SK-N-SH (cell line): ENCODE measurements at regions not wholly inside any gene's neighbourhood (a gene's known extent, or its start where the extent isn't known, plus 50 kb on each side); places are given as distances from the start of the nearest gene placed in this dataset.

Experiments
- CTCF ChIA-PET: fragments of 300-600, 350-600 bp; formaldehyde crosslinking; extraction: SDS; loops from one replicate; lab custom pipeline; 2021; lab: Yijun Ruan, JAX
- POLR2A ChIA-PET: fragments of 350-600 bp; sonication (Branson Sonifier 250); formaldehyde crosslinking; extraction: SDS; loops from one replicate; lab custom pipeline; 2020; ENCODE audit warnings: antibody characterized with exemption, inconsistent platforms; lab: Yijun Ruan, JAX
- DNase-seq: peaks from one replicate; pipeline ENCODE4 v3.0.0; 2012
- H2AFZ ChIP-seq: fragments of 200-600 bp; sonication (generic); 2 replicates; pipeline ENCODE4 v1.8.1; 2016; ENCODE audit warnings: antibody characterized with exemption, mild to moderate bottlenecking, low read depth
- H3F3A ChIP-seq: fragments of 200-600 bp; sonication (generic); replicated peaks from 2 replicates; pipeline ENCODE3; 2016; ENCODE audit warnings: antibody characterized with exemption, mild to moderate bottlenecking; ENCODE audit not compliant: insufficient read depth
- H3K27ac ChIP-seq, 2 experiments: fragments of 200-500 bp in 1 of 2; fragments of 200-600 bp in 1 of 2; sonication (Bioruptor generic) in 1 of 2; sonication (generic), shearing (Covaris generic) in 1 of 2; 2 replicates each; pipeline versions ENCODE4 v1.5.1 to v1.6.1; 2014 to 2016; ENCODE audit warnings: low read depth in 2 of 2, inconsistent platforms in 1 of 2, low read length in 1 of 2, mild to moderate bottlenecking in 1 of 2, mixed read lengths in 1 of 2
- H3K27me3 ChIP-seq: fragments of 200-600 bp; sonication (generic), shearing (Covaris generic); 2 replicates; pipeline ENCODE4 v1.6.1; 2016; ENCODE audit warnings: mixed run types; ENCODE audit not compliant: insufficient read depth
- H3K36me3 ChIP-seq, 2 experiments: fragments of 200-500 bp in 1 of 2; fragments of 200-600 bp in 1 of 2; sonication (Bioruptor generic) in 1 of 2; sonication (generic) in 1 of 2; replicated peaks in 1 of 2; 2 replicates each; pipeline versions ENCODE3 to v1.5.1; 2014 to 2016; ENCODE audit warnings: low read length in 1 of 2, mild to moderate bottlenecking in 1 of 2; ENCODE audit not compliant: insufficient read depth in 2 of 2, control insufficient read depth in 1 of 2
- H3K4me1 ChIP-seq, 2 experiments: fragments of 200-500 bp in 1 of 2; fragments of 200-600 bp in 1 of 2; sonication (Bioruptor generic) in 1 of 2; sonication (generic), shearing (Covaris generic) in 1 of 2; 2 replicates each; pipeline versions ENCODE4 v1.5.1 to v1.6.1; 2014 to 2016; ENCODE audit warnings: low read depth in 1 of 2, low read length in 1 of 2, mixed run types in 1 of 2; ENCODE audit not compliant: insufficient read depth in 2 of 2, control insufficient read depth in 1 of 2
- H3K4me2 ChIP-seq: fragments of 200-600 bp; sonication (generic), shearing (Covaris generic); 2 replicates; pipeline ENCODE4 v1.6.1; 2017; ENCODE audit warnings: mixed run types
- H3K4me3 ChIP-seq, 2 experiments: fragments of 200-500 bp in 1 of 2; fragments of 200-600 bp in 1 of 2; sonication (Bioruptor generic) in 1 of 2; sonication (generic), shearing (Covaris generic) in 1 of 2; 2 replicates each; pipeline versions ENCODE4 v1.5.1 to v1.8.1; 2014 to 2016; ENCODE audit warnings: low read depth in 2 of 2, inconsistent platforms in 1 of 2, low read length in 1 of 2, mild to moderate bottlenecking in 1 of 2, mixed read lengths in 1 of 2, moderate library complexity in 1 of 2
- H3K79me2 ChIP-seq: fragments of 200-600 bp; sonication (generic); 2 replicates; pipeline ENCODE4 v1.8.1; 2017; ENCODE audit warnings: mild to moderate bottlenecking; ENCODE audit not compliant: insufficient read depth
- H3K9ac ChIP-seq: fragments of 200-600 bp; sonication (generic); 2 replicates; pipeline ENCODE4 v1.6.1; 2017; ENCODE audit warnings: mixed run types
- H3K9me2 ChIP-seq: fragments of 200-600 bp; sonication (generic); 2 replicates; pipeline ENCODE4 v1.6.1; 2017; ENCODE audit warnings: mixed run types
- H3K9me3 ChIP-seq: fragments of 200-600 bp; sonication (generic); 2 replicates; pipeline ENCODE4 v1.6.1; 2017; ENCODE audit warnings: mixed run types, mild to moderate bottlenecking, moderate library complexity
- H4K20me1 ChIP-seq: fragments of 200-600 bp; sonication (generic); 2 replicates; pipeline ENCODE4 v1.6.1; 2017; ENCODE audit warnings: mild to moderate bottlenecking, mixed run types; ENCODE audit not compliant: insufficient read depth
- CHD2 ChIP-seq: fragments of 150-350 bp; IDR thresholded peaks from 2 replicates; pipeline ENCODE4 v1.6.1; 2018; ENCODE audit warnings: low read length; ENCODE audit not compliant: partially characterized antibody
- CTCF ChIP-seq: fragments of 200-600 bp; sonication (generic); IDR thresholded peaks from 2 replicates; pipeline ENCODE4 v1.6.1; 2017; ENCODE audit warnings: antibody characterized with exemption, mild to moderate bottlenecking, moderate library complexity
- FOSL2 ChIP-seq: IDR thresholded peaks from 2 replicates; pipeline ENCODE4 v1.4.0; 2012; ENCODE audit warnings: low read depth, mild to moderate bottlenecking, moderate library complexity, borderline replicate concordance
- FOXJ3 ChIP-seq: sonication (generic); formaldehyde crosslinking; IDR thresholded peaks from 2 replicates; pipeline ENCODE4 v1.5.1; 2020; ENCODE audit warnings: mild to moderate bottlenecking, missing genetic modification reagents
- FOXM1 ChIP-seq: IDR thresholded peaks from 2 replicates; pipeline ENCODE4 v1.4.0; 2012; ENCODE audit warnings: low read depth, mild to moderate bottlenecking
- GABPA ChIP-seq: IDR thresholded peaks from 2 replicates; pipeline ENCODE4 v1.4.0; 2012; ENCODE audit warnings: low read depth, mild to moderate bottlenecking
- IRF3 ChIP-seq: fragments of 150-350 bp; IDR thresholded peaks from 2 replicates; pipeline ENCODE4 v1.6.1; 2016; ENCODE audit warnings: mild to moderate bottlenecking, low read depth, low read length
- JUND ChIP-seq: IDR thresholded peaks from 2 replicates; pipeline ENCODE4 v1.4.0; 2012
- MEF2A ChIP-seq: IDR thresholded peaks from 2 replicates; pipeline ENCODE4 v1.4.0; 2012; ENCODE audit warnings: low read depth, borderline replicate concordance
- POLR2AphosphoS5 ChIP-seq: IDR thresholded peaks from 2 replicates; pipeline ENCODE4 v1.6.1; 2012; ENCODE audit warnings: low read depth, low read length
- RAD21 ChIP-seq: IDR thresholded peaks from 2 replicates; pipeline ENCODE4 v1.6.1; 2012; ENCODE audit warnings: mild to moderate bottlenecking, low read length
- RCOR1 ChIP-seq: fragments of 150-350 bp; IDR thresholded peaks from 2 replicates; pipeline ENCODE4 v1.6.1; 2017; ENCODE audit warnings: antibody characterized with exemption, low read length
- TAF1 ChIP-seq: IDR thresholded peaks from 2 replicates; pipeline ENCODE4 v1.6.1; 2012; ENCODE audit warnings: low read depth, mild to moderate bottlenecking, low read length, moderate library complexity, borderline replicate concordance
- TCF12 ChIP-seq: IDR thresholded peaks from 2 replicates; pipeline ENCODE4 v1.4.0; 2012
- USF1 ChIP-seq: IDR thresholded peaks from 2 replicates; pipeline ENCODE4 v1.4.0; 2012; ENCODE audit warnings: low read depth, borderline replicate concordance
- USF2 ChIP-seq: fragments of 150-350 bp; IDR thresholded peaks from 2 replicates; pipeline ENCODE4 v1.6.1; 2017; ENCODE audit warnings: antibody characterized with exemption, low read length, low read depth, borderline replicate concordance
- YY1 ChIP-seq: IDR thresholded peaks from 2 replicates; pipeline ENCODE4 v1.4.0; 2012; ENCODE audit warnings: low read depth, mild to moderate bottlenecking
- WGBS: methylation state at CpG from one replicate; pipeline ENCODE4 v1.1.6; 2017; ENCODE audit warnings: low lambda C conversion rate; 5-methylcytosine and 5-hydroxymethylcytosine counted together

- 10% methylated on average over 6 of the region's 6 CpGs for WGBS
- POLR2A ChIA-PET, result no interaction called here
- Histone ChIP-seq H3K27me3 (no peaks in the 10 kb centered on the region), H3K9me2 (no peaks in the 10 kb centered on the region), H3K9me3 (no peaks in the 10 kb centered on the region), H2AFZ (no peak overlapping the region), H3K79me2 (no peaks in the 10 kb centered on the region), H3K4me2 (no peak overlapping the region), H3K9ac (no peak overlapping the region), H3K27ac (no peak overlapping the region), H3F3A (no peaks in the 10 kb centered on the region), H4K20me1 (no peaks in the 10 kb centered on the region), H3K4me3 (no peak overlapping the region), H3K4me1 (no peaks in the 10 kb centered on the region), H3K36me3 (no peaks in the 10 kb centered on the region)
- DNase-seq, result no peak
- CTCF ChIA-PET, result interaction anchor here (0.7 kb wide), 1 partner anchor 17 kb away, joined by 3 read pairs; no protein-coding TSS in a partner anchor
- TF ChIP-seq CTCF, result no peak
- no peak for TF ChIP-seq POLR2AphosphoS5
- no peak for TF ChIP-seq CHD2
- TF ChIP-seq TCF12, result no peak
- TF ChIP-seq RCOR1, result no peak
- no peak for TF ChIP-seq FOXM1
- no peak for TF ChIP-seq RAD21
- TF ChIP-seq TAF1, result no peak
- no peak for TF ChIP-seq USF2
- no peak for TF ChIP-seq MEF2A
- TF ChIP-seq FOSL2, result no peak
- no peak for TF ChIP-seq FOXJ3 (CRISPR knock-in tag)
- TF ChIP-seq YY1, result no peak
- TF ChIP-seq IRF3, result no peak
- no peak for TF ChIP-seq USF1
- no peak for TF ChIP-seq JUND
- TF ChIP-seq GABPA, result no peak
Measured at GRCh38 chr5:20611620-20612019, 623.6 kb upstream of the CDH18 start.
